ENCODE measurements at regions not wholly inside any gene's neighbourhood (a gene's known extent, or its start where the extent isn't known, plus 50 kb on each side); places are given as distances from the start of the nearest gene placed in this dataset.

DNA sequence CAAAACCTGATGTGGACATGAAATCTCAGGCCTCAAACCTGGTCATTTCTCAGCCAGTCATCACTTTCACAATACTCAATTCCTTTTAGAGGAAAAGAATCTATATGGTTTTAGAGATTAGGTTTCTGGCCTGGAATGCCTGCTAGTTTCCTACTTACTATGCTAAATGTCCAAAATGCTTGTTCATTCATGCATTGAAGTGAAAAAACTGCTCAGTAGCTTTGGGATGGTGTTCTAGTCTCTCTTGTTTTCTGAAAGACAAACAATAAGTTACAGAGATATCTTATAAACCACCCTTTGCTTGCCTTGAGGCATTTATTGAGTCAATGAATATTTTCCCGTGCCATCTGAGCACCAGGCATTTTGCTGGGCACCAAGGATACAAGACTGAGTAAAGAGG lies 1146.5 kb upstream of the GOT2 start:
- no peak overlapping the region for H3K4me2 ChIP-seq (ENCODE audit: low read length)
- no peak overlapping the region for H3K27ac ChIP-seq (ENCODE audit: low read length)
- no peak overlapping the region for H3K9ac ChIP-seq (ENCODE audit: low read length)
- H3K79me2 ChIP-seq (replicated peaks; ENCODE audit: insufficient read depth, low read length), result no peaks in the 10 kb centered on the region
- no peak for TF ChIP-seq EZH2 (IDR thresholded peaks at IDR 0.05; ENCODE audit: borderline replicate concordance, insufficient read depth, low read length, poor library complexity, severe bottlenecking)
- TF ChIP-seq MXI1 (conservative IDR thresholded peaks at IDR 0.05; ENCODE audit: poor library complexity, severe bottlenecking), result no peak
- no peak for TF ChIP-seq TAF1 (IDR thresholded peaks at IDR 0.05; ENCODE audit: low read depth)
- TF ChIP-seq EP300 (conservative IDR thresholded peaks at IDR 0.05; ENCODE audit: poor library complexity, severe bottlenecking), result no peak
- TF ChIP-seq, protein P1, sequence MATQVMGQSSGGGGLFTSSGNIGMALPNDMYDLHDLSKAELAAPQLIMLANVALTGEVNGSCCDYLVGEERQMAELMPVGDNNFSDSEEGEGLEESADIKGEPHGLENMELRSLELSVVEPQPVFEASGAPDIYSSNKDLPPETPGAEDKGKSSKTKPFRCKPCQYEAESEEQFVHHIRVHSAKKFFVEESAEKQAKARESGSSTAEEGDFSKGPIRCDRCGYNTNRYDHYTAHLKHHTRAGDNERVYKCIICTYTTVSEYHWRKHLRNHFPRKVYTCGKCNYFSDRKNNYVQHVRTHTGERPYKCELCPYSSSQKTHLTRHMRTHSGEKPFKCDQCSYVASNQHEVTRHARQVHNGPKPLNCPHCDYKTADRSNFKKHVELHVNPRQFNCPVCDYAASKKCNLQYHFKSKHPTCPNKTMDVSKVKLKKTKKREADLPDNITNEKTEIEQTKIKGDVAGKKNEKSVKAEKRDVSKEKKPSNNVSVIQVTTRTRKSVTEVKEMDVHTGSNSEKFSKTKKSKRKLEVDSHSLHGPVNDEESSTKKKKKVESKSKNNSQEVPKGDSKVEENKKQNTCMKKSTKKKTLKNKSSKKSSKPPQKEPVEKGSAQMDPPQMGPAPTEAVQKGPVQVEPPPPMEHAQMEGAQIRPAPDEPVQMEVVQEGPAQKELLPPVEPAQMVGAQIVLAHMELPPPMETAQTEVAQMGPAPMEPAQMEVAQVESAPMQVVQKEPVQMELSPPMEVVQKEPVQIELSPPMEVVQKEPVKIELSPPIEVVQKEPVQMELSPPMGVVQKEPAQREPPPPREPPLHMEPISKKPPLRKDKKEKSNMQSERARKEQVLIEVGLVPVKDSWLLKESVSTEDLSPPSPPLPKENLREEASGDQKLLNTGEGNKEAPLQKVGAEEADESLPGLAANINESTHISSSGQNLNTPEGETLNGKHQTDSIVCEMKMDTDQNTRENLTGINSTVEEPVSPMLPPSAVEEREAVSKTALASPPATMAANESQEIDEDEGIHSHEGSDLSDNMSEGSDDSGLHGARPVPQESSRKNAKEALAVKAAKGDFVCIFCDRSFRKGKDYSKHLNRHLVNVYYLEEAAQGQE (IDR thresholded peaks at IDR 0.05; ENCODE audit: borderline replicate concordance), result no peak
- no peak for TF ChIP-seq POLR2AphosphoS5 (IDR thresholded peaks at IDR 0.05)
- no peak for TF ChIP-seq RAD21 (conservative IDR thresholded peaks at IDR 0.05)
- TF ChIP-seq, protein P2, sequence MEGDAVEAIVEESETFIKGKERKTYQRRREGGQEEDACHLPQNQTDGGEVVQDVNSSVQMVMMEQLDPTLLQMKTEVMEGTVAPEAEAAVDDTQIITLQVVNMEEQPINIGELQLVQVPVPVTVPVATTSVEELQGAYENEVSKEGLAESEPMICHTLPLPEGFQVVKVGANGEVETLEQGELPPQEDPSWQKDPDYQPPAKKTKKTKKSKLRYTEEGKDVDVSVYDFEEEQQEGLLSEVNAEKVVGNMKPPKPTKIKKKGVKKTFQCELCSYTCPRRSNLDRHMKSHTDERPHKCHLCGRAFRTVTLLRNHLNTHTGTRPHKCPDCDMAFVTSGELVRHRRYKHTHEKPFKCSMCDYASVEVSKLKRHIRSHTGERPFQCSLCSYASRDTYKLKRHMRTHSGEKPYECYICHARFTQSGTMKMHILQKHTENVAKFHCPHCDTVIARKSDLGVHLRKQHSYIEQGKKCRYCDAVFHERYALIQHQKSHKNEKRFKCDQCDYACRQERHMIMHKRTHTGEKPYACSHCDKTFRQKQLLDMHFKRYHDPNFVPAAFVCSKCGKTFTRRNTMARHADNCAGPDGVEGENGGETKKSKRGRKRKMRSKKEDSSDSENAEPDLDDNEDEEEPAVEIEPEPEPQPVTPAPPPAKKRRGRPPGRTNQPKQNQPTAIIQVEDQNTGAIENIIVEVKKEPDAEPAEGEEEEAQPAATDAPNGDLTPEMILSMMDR (IDR thresholded peaks at IDR 0.05; ENCODE audit: poor library complexity, severe bottlenecking), result no peak
- TF ChIP-seq SMC3 (conservative IDR thresholded peaks at IDR 0.05; ENCODE audit: poor library complexity), result no peak
- no peaks in the 10 kb centered on the region for H4K20me1 ChIP-seq (ENCODE audit: insufficient read depth)
- H3K36me3 ChIP-seq (ENCODE audit: insufficient read depth, low read length), result no peaks in the 10 kb centered on the region
- H3K9me3 ChIP-seq (ENCODE audit: low read length), result no peaks in the 10 kb centered on the region
- no peak overlapping the region for H2AFZ ChIP-seq (ENCODE audit: low read depth, low read length)
- H3K27me3 ChIP-seq (ENCODE audit: insufficient read depth, low read depth, low read length), result no peaks in the 10 kb centered on the region
- no peaks in the 10 kb centered on the region for H3K9me2 ChIP-seq (ENCODE audit: insufficient read depth, low read length)
- H3F3A ChIP-seq (ENCODE audit: insufficient read depth, low read length, poor library complexity, severe bottlenecking), result no peaks in the 10 kb centered on the region
- H3K4me3 ChIP-seq (ENCODE audit: low read length), result no peak overlapping the region

GRCh38 chr16:59878999-59879398 lies 1144.9 kb upstream of the GOT2 start:
- no peaks in the 10 kb centered on the region for H3K36me3 ChIP-seq (ENCODE audit: insufficient read depth, low read length)
- H3F3A ChIP-seq (ENCODE audit: insufficient read depth, low read length, poor library complexity, severe bottlenecking), result no peaks in the 10 kb centered on the region
- H3K79me2 ChIP-seq (replicated peaks; ENCODE audit: insufficient read depth, low read length), result no peaks in the 10 kb centered on the region
- H3K4me2 ChIP-seq (ENCODE audit: low read length), result no peak overlapping the region
- H3K27ac ChIP-seq (ENCODE audit: low read length), result no peak overlapping the region
- no peak for TF ChIP-seq SMC3 (conservative IDR thresholded peaks at IDR 0.05; ENCODE audit: poor library complexity)
- H3K9me2 ChIP-seq (ENCODE audit: insufficient read depth, low read length), result no peaks in the 10 kb centered on the region
- H3K9me3 ChIP-seq (ENCODE audit: low read length), result no peaks in the 10 kb centered on the region
- no peaks in the 10 kb centered on the region for H3K27me3 ChIP-seq (ENCODE audit: insufficient read depth, low read depth, low read length)
- H3K4me3 ChIP-seq (ENCODE audit: low read length), result no peak overlapping the region
- no peak overlapping the region for H2AFZ ChIP-seq (ENCODE audit: low read depth, low read length)
- H3K9ac ChIP-seq (ENCODE audit: low read length), result no peak overlapping the region
- H4K20me1 ChIP-seq (ENCODE audit: insufficient read depth), result no peaks in the 10 kb centered on the region

GRCh38 chr16:59878479-59878878 lies 1144.4 kb upstream of the GOT2 start:
- Histone ChIP-seq H3K79me2 (replicated peaks; ENCODE audit: insufficient read depth, low read length) (no peaks in the 10 kb centered on the region), H3K4me3 (ENCODE audit: low read length) (no peak overlapping the region), H3K9me2 (ENCODE audit: insufficient read depth, low read length) (no peaks in the 10 kb centered on the region), H3K27ac (ENCODE audit: low read length) (no peak overlapping the region), H3K9ac (ENCODE audit: low read length) (no peak overlapping the region), H3F3A (ENCODE audit: insufficient read depth, low read length, poor library complexity, severe bottlenecking) (no peaks in the 10 kb centered on the region), H3K36me3 (ENCODE audit: insufficient read depth, low read length) (no peaks in the 10 kb centered on the region), H3K27me3 (ENCODE audit: insufficient read depth, low read depth, low read length) (no peaks in the 10 kb centered on the region), H4K20me1 (ENCODE audit: insufficient read depth) (no peaks in the 10 kb centered on the region), H3K9me3 (ENCODE audit: low read length) (no peaks in the 10 kb centered on the region), H3K4me2 (ENCODE audit: low read length) (no peak overlapping the region), H2AFZ (ENCODE audit: low read depth, low read length) (no peak overlapping the region)
- TF ChIP-seq SMC3 (conservative IDR thresholded peaks at IDR 0.05; ENCODE audit: poor library complexity), result no peak

All from neural cell (in vitro differentiated cells).